CD4-positive, alpha-beta T cell (primary cell): ENCODE measurements at regions not wholly inside any gene's neighbourhood (a gene's known extent, or its start where the extent isn't known, plus 50 kb on each side); places are given as distances from the start of the nearest gene placed in this dataset.

ENCODE experiments used
- ATAC-seq: fragments of 200-7000 bp; cut with Tn5 transposase; one replicate; pipeline ENCODE4 v1.10.0; 2022; ENCODE audit warnings: mild to moderate bottlenecking; ENCODE audit not compliant: poor library complexity
- CTCF ChIA-PET: fragments of 350-600 bp; sonication (Branson Sonifier 250); formaldehyde crosslinking; loops from one replicate; lab custom pipeline; 2021; ENCODE audit warnings: antibody characterized with exemption, inconsistent platforms; lab: Charles Lee
- POLR2A ChIA-PET: fragments of 350-600 bp; sonication (Branson Sonifier 250); formaldehyde crosslinking; loops from one replicate; lab custom pipeline; 2021; ENCODE audit warnings: antibody characterized with exemption, inconsistent platforms; lab: Charles Lee
- DNase-seq, 14 experiments: peaks; one replicate each; pipeline ENCODE4 v3.0.0-alpha.2; 2013 to 2020; ENCODE audit warnings: mixed read lengths in 2 of 14
- H3K27ac ChIP-seq, 2 donors: one replicate each; pipeline versions ENCODE4 v1.5.1 to v1.7.0; 2013; ENCODE audit warnings: low read length in 2 of 2, low read depth in 1 of 2, mild to moderate bottlenecking in 1 of 2
- H3K27me3 ChIP-seq, 2 experiments: 1 replicate in 1 of 2; 2 replicates in 1 of 2; pipeline versions ENCODE4 v1.6.1 to v1.7.0; 2013; ENCODE audit warnings: low read length in 2 of 2, control low read depth in 1 of 2, mild to moderate bottlenecking in 1 of 2, moderate library complexity in 1 of 2; ENCODE audit not compliant: insufficient read depth in 2 of 2, control insufficient read depth in 1 of 2
- H3K36me3 ChIP-seq: one replicate; pipeline ENCODE4 v1.6.1; 2013; ENCODE audit warnings: low read length, control low read depth; ENCODE audit not compliant: insufficient read depth
- H3K4me1 ChIP-seq: one replicate; pipeline ENCODE4 v1.6.1; 2013; ENCODE audit warnings: low read length, control low read depth; ENCODE audit not compliant: insufficient read depth
- H3K4me3 ChIP-seq: one replicate; pipeline ENCODE4 v1.5.1; 2013; ENCODE audit warnings: mild to moderate bottlenecking, low read length, moderate library complexity
- H3K9me3 ChIP-seq, 2 experiments: 1 replicate in 1 of 2; 2 replicates in 1 of 2; pipeline versions ENCODE4 v1.6.1 to v1.7.0; 2013; ENCODE audit warnings: low read length in 2 of 2, mild to moderate bottlenecking in 2 of 2, control low read depth in 1 of 2, moderate library complexity in 1 of 2; ENCODE audit not compliant: control insufficient read depth in 1 of 2, insufficient read depth in 1 of 2
- H3K27ac Mint-ChIP-seq: one replicate; pipeline ENCODE4 v1.8.0; 2020; ENCODE audit warnings: mixed read lengths
- H3K27me3 Mint-ChIP-seq: one replicate; pipeline ENCODE4 v1.8.0; 2021; ENCODE audit warnings: mixed read lengths
- H3K36me3 Mint-ChIP-seq: one replicate; pipeline ENCODE4 v1.8.0; 2021; ENCODE audit warnings: low read depth, mixed read lengths
- H3K4me1 Mint-ChIP-seq: one replicate; pipeline ENCODE4 v1.8.0; 2021; ENCODE audit warnings: low read depth, mixed read lengths
- H3K4me3 Mint-ChIP-seq: one replicate; pipeline ENCODE4 v1.8.0; 2020; ENCODE audit warnings: mild to moderate bottlenecking, mixed read lengths
- H3K9me3 Mint-ChIP-seq: one replicate; pipeline ENCODE4 v1.8.0; 2020; ENCODE audit warnings: mixed read lengths
- intact Hi-C, 2 experiments: fragments of 100-400 bp; cut with DNase I in 1 of 2; cut with micrococcal nuclease in 1 of 2; formaldehyde crosslinking; loops; one replicate each; pipeline versions ENCODE4 v1.15.1 to v1.9.0; 2023 to 2025; cut with DNase I, micrococcal nuclease
- TF ChIP-seq, protein P1 (sequence below): fragments of 200-600 bp; IDR thresholded peaks from one replicate; pipeline ENCODE4 v1.8.0; 2022; ENCODE audit warnings: antibody characterized with exemption, mild to moderate bottlenecking

DNA sequence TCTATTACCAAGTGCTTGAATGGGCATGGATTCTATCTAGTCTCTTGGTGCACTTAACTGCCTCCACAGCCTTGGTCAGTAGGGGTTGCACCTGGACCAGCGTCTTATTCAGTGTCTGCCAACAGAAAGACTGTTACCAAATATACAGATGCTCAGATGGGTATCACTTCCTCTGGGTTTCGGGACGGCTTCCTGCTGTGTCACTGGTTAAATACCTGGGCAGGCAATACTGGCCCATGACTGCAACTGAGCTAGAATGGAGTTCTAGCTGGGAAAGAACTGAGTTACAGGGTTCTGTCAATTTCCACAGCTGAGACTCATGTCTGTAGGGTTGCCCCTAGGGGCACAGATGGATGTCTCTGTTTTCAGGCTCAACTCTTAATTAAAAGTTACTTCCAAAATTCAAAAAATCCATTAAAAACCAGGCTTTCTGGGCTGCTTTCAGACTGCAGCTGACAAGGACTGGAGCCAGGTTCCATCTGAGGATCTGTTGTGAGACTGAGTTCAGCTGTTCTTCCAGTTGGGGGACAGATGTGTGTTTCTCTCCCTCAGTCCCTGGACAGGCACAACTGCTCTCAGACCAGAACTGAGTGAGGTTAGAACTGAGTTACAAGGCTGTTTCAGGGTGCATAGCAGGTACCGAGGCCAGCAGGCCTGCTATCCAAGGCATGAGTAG, 789.6 kb upstream of the SLC8A1 start:
- H3K4me1 ChIP-seq: no peaks in the 10 kb centered on the region
- H3K27ac ChIP-seq: no peak overlapping the region
- ChIA-PET CTCF (no interaction called here), POLR2A (no interaction called here)
- no peaks in the 10 kb centered on the region for H3K36me3 ChIP-seq
- H3K4me3 ChIP-seq: no peak overlapping the region
- peaks cover 0 to 3% of the 10 kb centered on the region in 2 experiments for H3K9me3 ChIP-seq
- H3K27ac Mint-ChIP-seq: no peak overlapping the region
- no peaks in the 10 kb centered on the region for H3K27me3 ChIP-seq
- TF ChIP-seq, protein P1, sequence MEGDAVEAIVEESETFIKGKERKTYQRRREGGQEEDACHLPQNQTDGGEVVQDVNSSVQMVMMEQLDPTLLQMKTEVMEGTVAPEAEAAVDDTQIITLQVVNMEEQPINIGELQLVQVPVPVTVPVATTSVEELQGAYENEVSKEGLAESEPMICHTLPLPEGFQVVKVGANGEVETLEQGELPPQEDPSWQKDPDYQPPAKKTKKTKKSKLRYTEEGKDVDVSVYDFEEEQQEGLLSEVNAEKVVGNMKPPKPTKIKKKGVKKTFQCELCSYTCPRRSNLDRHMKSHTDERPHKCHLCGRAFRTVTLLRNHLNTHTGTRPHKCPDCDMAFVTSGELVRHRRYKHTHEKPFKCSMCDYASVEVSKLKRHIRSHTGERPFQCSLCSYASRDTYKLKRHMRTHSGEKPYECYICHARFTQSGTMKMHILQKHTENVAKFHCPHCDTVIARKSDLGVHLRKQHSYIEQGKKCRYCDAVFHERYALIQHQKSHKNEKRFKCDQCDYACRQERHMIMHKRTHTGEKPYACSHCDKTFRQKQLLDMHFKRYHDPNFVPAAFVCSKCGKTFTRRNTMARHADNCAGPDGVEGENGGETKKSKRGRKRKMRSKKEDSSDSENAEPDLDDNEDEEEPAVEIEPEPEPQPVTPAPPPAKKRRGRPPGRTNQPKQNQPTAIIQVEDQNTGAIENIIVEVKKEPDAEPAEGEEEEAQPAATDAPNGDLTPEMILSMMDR: no peak
- no peaks in the 10 kb centered on the region for H3K27me3 Mint-ChIP-seq
- no peaks in the 10 kb centered on the region for H3K36me3 Mint-ChIP-seq
- H3K9me3 Mint-ChIP-seq: peaks cover 3% of the 10 kb centered on the region
- intact Hi-C loops: no loop called here
- H3K4me1 Mint-ChIP-seq: no peaks in the 10 kb centered on the region
- no peak overlapping the region for H3K4me3 Mint-ChIP-seq
- ATAC-seq (no peak), DNase-seq (no peak)

DNA sequence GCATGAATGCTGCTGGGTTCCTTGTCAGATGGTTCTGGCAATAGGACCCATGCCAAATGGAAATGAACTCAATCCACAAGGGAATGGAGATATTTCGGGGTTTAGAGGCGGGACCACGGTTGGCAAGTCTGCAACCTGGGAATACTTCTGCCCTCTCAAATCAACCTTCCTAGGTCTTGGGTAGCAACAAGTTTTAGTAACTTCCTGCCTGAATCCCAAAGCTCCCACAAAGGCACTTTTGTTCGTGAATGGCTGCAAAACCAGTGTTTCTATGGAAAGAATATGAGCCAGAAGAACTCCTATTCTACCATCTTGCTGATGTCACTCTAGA, 790.1 kb upstream of the SLC8A1 start:
- no peak overlapping the region for H3K27ac Mint-ChIP-seq
- no peak overlapping the region for H3K4me3 ChIP-seq
- H3K9me3 ChIP-seq: peaks cover 0 to 3% of the 10 kb centered on the region in 2 experiments
- H3K27me3 Mint-ChIP-seq: no peaks in the 10 kb centered on the region
- intact Hi-C loops: no loop called here
- ChIA-PET POLR2A (no interaction called here), CTCF (no interaction called here)
- H3K36me3 ChIP-seq: no peaks in the 10 kb centered on the region
- ATAC-seq: no peak
- no peak overlapping the region for H3K4me3 Mint-ChIP-seq
- no peaks in the 10 kb centered on the region for H3K4me1 ChIP-seq
- no peaks in the 10 kb centered on the region for H3K27me3 ChIP-seq
- H3K36me3 Mint-ChIP-seq: no peaks in the 10 kb centered on the region
- H3K27ac ChIP-seq: no peak overlapping the region
- TF ChIP-seq, protein P1: no peak
- peaks cover 3% of the 10 kb centered on the region for H3K9me3 Mint-ChIP-seq
- no peak for DNase-seq
- H3K4me1 Mint-ChIP-seq: no peaks in the 10 kb centered on the region

DNA sequence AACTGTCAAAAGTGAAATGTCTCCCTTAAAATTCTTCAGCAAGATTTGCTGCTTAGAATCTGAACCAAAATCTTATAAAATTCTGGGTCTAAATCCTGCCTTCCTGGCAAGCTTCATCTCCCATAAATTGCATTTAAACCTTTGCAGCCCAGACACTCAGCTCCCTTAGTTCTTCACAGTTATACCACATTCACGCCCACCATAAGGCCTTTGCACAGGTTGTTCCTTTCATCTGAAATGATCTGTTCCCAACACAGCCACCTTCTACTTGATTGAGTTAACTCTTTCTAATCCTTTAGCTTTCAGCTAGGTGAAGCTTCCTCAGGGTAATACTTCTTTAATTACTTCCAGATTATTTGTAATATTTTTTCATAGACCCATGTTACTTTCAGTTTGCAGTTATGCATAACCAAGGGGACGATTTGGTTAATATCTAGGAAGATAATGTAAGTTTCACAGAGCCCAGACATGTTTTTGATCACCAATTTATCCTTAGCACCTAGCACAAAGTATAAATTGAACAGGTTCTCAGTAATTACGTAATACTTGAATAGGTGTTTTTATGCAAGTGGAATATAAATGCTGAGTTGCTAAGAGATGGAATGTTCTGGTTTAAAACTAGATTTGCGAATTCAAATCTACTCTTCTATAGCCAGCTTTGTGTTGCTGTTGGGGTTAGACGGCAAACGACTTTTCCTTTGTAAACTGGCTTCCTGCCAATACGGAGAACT, 779.7 kb upstream of the PKDCC start:
- DNase-seq (no peak), ATAC-seq (no peak)
- Mint-ChIP-seq H3K4me3 (no peak overlapping the region), H3K27me3 (no peaks in the 10 kb centered on the region), H3K36me3 (no peaks in the 10 kb centered on the region), H3K9me3 (no peaks in the 10 kb centered on the region), H3K4me1 (no peaks in the 10 kb centered on the region), H3K27ac (no peak overlapping the region)
- ChIA-PET POLR2A (no interaction called here), CTCF (no interaction called here)
- intact Hi-C loops: no loop called here
- peaks cover 0 to 5% of the 10 kb centered on the region in 2 experiments for H3K9me3 ChIP-seq
- TF ChIP-seq, protein P1: no peak
- no peaks in the 10 kb centered on the region for H3K4me1 ChIP-seq
- no peak overlapping the region for H3K27ac ChIP-seq
- no peaks in the 10 kb centered on the region for H3K27me3 ChIP-seq
- H3K4me3 ChIP-seq: no peak overlapping the region
- H3K36me3 ChIP-seq: no peaks in the 10 kb centered on the region
